SK-N-SH treated with all-trans-retinoic acid at 6 μM for 48 hours (cell line): ENCODE measurements at regions not wholly inside any gene's neighbourhood (a gene's known extent, or its start where the extent isn't known, plus 50 kb on each side); places are given as distances from the start of the nearest gene placed in this dataset.

Experiments used
- CREB5 ChIP-seq: fragments of 250-450 bp; sonication (Bioruptor Pico); IDR thresholded peaks from 2 replicates; pipeline ENCODE4 v1.5.1; 2020; ENCODE audit warnings: low read depth, mild to moderate bottlenecking, moderate library complexity
- CSRNP3 ChIP-seq: fragments of 250-450 bp; sonication (Bioruptor Pico); IDR thresholded peaks from 2 replicates; pipeline ENCODE4 v1.5.1; 2021; ENCODE audit warnings: mild to moderate bottlenecking, moderate library complexity
- GLIS3 ChIP-seq: fragments of 250-450 bp; sonication (Bioruptor Pico); IDR thresholded peaks from 2 replicates; pipeline ENCODE4 v1.5.0; 2020; ENCODE audit warnings: mild to moderate bottlenecking, moderate library complexity
- RARB ChIP-seq: fragments of 250-450 bp; sonication (Bioruptor Pico); IDR thresholded peaks from 2 replicates; pipeline ENCODE4 v1.8.0; 2021; ENCODE audit warnings: mild to moderate bottlenecking, moderate library complexity
- ZFP30 ChIP-seq: fragments of 450-650 bp; formaldehyde crosslinking; IDR thresholded peaks from 2 replicates; pipeline ENCODE4 v1.5.0; 2022; ENCODE audit warnings: mild to moderate bottlenecking, moderate library complexity
- TF ChIP-seq, protein P1 (sequence below): fragments of 250-450 bp; sonication (Bioruptor Pico); IDR thresholded peaks from 2 replicates; pipeline ENCODE4 v1.8.0; 2021; ENCODE audit warnings: low read depth, mild to moderate bottlenecking, moderate library complexity, borderline replicate concordance

- no peak for TF ChIP-seq CREB5 (CRISPR knock-in tag)
- TF ChIP-seq ZFP30 (CRISPR knock-in tag), result no peak
- TF ChIP-seq, protein P1, sequence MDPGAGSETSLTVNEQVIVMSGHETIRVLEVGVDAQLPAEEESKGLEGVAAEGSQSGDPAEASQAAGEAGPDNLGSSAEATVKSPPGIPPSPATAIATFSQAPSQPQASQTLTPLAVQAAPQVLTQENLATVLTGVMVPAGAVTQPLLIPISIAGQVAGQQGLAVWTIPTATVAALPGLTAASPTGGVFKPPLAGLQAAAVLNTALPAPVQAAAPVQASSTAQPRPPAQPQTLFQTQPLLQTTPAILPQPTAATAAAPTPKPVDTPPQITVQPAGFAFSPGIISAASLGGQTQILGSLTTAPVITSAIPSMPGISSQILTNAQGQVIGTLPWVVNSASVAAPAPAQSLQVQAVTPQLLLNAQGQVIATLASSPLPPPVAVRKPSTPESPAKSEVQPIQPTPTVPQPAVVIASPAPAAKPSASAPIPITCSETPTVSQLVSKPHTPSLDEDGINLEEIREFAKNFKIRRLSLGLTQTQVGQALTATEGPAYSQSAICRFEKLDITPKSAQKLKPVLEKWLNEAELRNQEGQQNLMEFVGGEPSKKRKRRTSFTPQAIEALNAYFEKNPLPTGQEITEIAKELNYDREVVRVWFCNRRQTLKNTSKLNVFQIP, result no peak
- no peak for TF ChIP-seq GLIS3 (CRISPR knock-in tag)
- TF ChIP-seq RARB (CRISPR knock-in tag), result no peak
- TF ChIP-seq CSRNP3, result no peak
Measured at GRCh38 chr12:64995816-64996215, 125.3 kb downstream of the WIF1 start.
